ENCODE measurements at regions not wholly inside any gene's neighbourhood (a gene's known extent, or its start where the extent isn't known, plus 50 kb on each side); places are given as distances from the start of the nearest gene placed in this dataset.

- no peaks in the 10 kb centered on the region for H3K27me3 ChIP-seq (ENCODE audit: control insufficient read depth, low read length)
- H4K20me1 ChIP-seq (ENCODE audit: control insufficient read depth, insufficient read depth, low read depth, low read length): no peaks in the 10 kb centered on the region
- H3K9me3 ChIP-seq (ENCODE audit: control insufficient read depth, insufficient read depth, low read length): no peaks in the 10 kb centered on the region
- H3K9me2 ChIP-seq (replicated peaks; ENCODE audit: control insufficient read depth, low read length): no peaks in the 10 kb centered on the region
- no peaks in the 10 kb centered on the region for H3F3A ChIP-seq (ENCODE audit: control insufficient read depth, insufficient read depth)
- no peaks in the 10 kb centered on the region for H3K79me2 ChIP-seq (ENCODE audit: control insufficient read depth, low read length)
- no peak overlapping the region for H3K4me2 ChIP-seq (ENCODE audit: low read length)
- H3K4me1 ChIP-seq (ENCODE audit: control insufficient read depth, low read length): no peaks in the 10 kb centered on the region
- no peak overlapping the region for H3K4me3 ChIP-seq (ENCODE audit: low read length)
- TF ChIP-seq EZH2phosphoT487 (IDR thresholded peaks at IDR 0.05; ENCODE audit: borderline replicate concordance, low read length) (no peak), CTCF (IDR thresholded peaks at IDR 0.05; ENCODE audit: low read depth, low read length, poor library complexity, severe bottlenecking) (no peak)
- H3K36me3 ChIP-seq (ENCODE audit: control insufficient read depth, low read length): no peaks in the 10 kb centered on the region
- H3K27ac ChIP-seq (ENCODE audit: low read depth, low read length): no peak overlapping the region
Measured at GRCh38 chr2:8290771-8291352, 391.0 kb upstream of the ID2 start.

- H3K4me3 ChIP-seq (ENCODE audit: low read length): no peak overlapping the region
- peaks cover 19% of the 10 kb centered on the region for H3K4me1 ChIP-seq (ENCODE audit: control insufficient read depth, low read length)
- H3K27ac ChIP-seq (ENCODE audit: low read depth, low read length): no peak overlapping the region
- H3F3A ChIP-seq (ENCODE audit: control insufficient read depth, insufficient read depth): no peaks in the 10 kb centered on the region
- H4K20me1 ChIP-seq (ENCODE audit: control insufficient read depth, insufficient read depth, low read depth, low read length): no peaks in the 10 kb centered on the region
- no peaks in the 10 kb centered on the region for H3K36me3 ChIP-seq (ENCODE audit: control insufficient read depth, low read length)
- TF ChIP-seq CTCF (IDR thresholded peaks at IDR 0.05; ENCODE audit: low read depth, low read length, poor library complexity, severe bottlenecking): no peak
- TF ChIP-seq EZH2phosphoT487 (IDR thresholded peaks at IDR 0.05; ENCODE audit: borderline replicate concordance, low read length): no peak
- H3K79me2 ChIP-seq (ENCODE audit: control insufficient read depth, low read length): no peaks in the 10 kb centered on the region
- H3K4me2 ChIP-seq (ENCODE audit: low read length): no peak overlapping the region
- H3K9me3 ChIP-seq (ENCODE audit: control insufficient read depth, insufficient read depth, low read length): no peaks in the 10 kb centered on the region
- H3K27me3 ChIP-seq (ENCODE audit: control insufficient read depth, low read length): no peaks in the 10 kb centered on the region
- no peaks in the 10 kb centered on the region for H3K9me2 ChIP-seq (replicated peaks; ENCODE audit: control insufficient read depth, low read length)
Measured at GRCh38 chr2:8296306-8296705, 385.6 kb upstream of the ID2 start.

- Histone ChIP-seq H3K4me2 (ENCODE audit: low read length) (no peak overlapping the region), H3K27ac (ENCODE audit: low read depth, low read length) (no peak overlapping the region), H4K20me1 (ENCODE audit: control insufficient read depth, insufficient read depth, low read depth, low read length) (no peaks in the 10 kb centered on the region), H3K27me3 (ENCODE audit: control insufficient read depth, low read length) (no peaks in the 10 kb centered on the region), H3K4me1 (ENCODE audit: control insufficient read depth, low read length) (peaks cover 32% of the 10 kb centered on the region), H3K9me3 (ENCODE audit: control insufficient read depth, insufficient read depth, low read length) (no peaks in the 10 kb centered on the region), H3K9me2 (replicated peaks; ENCODE audit: control insufficient read depth, low read length) (no peaks in the 10 kb centered on the region), H3K36me3 (ENCODE audit: control insufficient read depth, low read length) (no peaks in the 10 kb centered on the region), H3K79me2 (ENCODE audit: control insufficient read depth, low read length) (no peaks in the 10 kb centered on the region), H3F3A (ENCODE audit: control insufficient read depth, insufficient read depth) (no peaks in the 10 kb centered on the region), H3K4me3 (ENCODE audit: low read length) (no peak overlapping the region)
- TF ChIP-seq CTCF (IDR thresholded peaks at IDR 0.05; ENCODE audit: low read depth, low read length, poor library complexity, severe bottlenecking) (no peak), EZH2phosphoT487 (IDR thresholded peaks at IDR 0.05; ENCODE audit: borderline replicate concordance, low read length) (no peak)
Measured at GRCh38 chr2:8297376-8298231, 384.3 kb upstream of the ID2 start.

All from DOHH2 (cell line).